HG03521 (cell line): ENCODE measurements at regions not wholly inside any gene's neighbourhood (a gene's known extent, or its start where the extent isn't known, plus 50 kb on each side); places are given as distances from the start of the nearest gene placed in this dataset.

Experiments used
- ATAC-seq: cut with Tn5 transposase; IDR thresholded peaks from one replicate; pipeline ENCODE4 v1.9.1; 2021; ENCODE audit warnings: mild to moderate bottlenecking, moderate library complexity; ENCODE audit not compliant: unreplicated experiment

- ATAC-seq = no peak
These were observed 118.4 kb upstream of the HAAO start for GRCh38 chr2:42910645-42911405.

DNA sequence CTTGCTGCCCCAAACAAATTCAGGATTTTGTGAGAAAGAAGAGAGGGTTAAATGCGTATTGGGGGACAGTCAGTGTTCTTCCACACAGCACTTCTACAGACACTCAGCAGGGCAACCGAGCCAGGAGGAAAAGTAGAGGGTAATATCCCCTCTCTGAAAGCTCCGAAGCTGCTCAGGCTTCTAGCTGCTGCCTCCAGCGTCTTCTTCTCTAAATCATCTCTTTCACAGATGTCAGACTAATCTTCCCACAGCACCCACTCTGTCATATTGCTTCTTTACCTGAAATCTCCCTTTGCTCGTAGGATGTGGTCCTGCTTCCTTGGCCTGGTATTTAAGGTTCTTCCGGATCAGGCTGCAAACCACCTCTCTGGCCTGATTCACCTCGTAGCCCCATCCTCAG, 117.6 kb upstream of the HAAO start:
- ATAC-seq = no peak

DNA sequence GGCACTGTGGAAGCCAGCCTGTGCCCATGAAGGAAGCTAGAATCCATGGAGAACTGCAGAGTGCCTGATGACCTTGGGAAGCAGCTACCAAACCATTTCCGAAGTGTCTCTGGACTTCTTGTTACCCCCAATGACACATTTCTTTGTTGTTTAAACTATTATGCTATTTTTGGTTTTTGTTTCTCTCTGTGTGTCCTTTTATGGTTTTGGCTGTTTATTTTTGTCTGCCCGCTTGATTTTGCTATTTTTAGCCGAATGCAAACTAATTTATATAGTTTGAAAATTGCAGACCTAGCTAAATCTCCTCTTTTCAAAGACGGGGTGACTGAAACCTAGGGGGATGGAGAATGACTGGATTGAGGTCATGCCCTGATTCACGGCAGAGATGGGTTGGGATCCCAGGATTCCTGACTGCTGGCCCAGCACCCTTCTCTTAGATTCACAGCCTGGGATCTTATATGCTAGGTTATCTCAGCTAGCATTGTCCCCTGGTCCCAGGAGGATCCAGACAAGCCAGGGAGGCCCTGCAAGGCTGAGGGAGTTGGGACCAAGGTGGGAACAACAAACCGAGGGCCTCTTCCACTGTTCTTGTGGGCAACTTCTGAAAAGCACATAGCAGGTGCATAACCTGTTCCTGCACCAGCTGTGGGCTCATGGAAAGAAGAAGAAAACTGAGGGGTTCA, 116.3 kb upstream of the HAAO start:
- ATAC-seq = no peak

- ATAC-seq = no peak
These were observed 115.5 kb upstream of the HAAO start for GRCh38 chr2:42907835-42908234.

DNA sequence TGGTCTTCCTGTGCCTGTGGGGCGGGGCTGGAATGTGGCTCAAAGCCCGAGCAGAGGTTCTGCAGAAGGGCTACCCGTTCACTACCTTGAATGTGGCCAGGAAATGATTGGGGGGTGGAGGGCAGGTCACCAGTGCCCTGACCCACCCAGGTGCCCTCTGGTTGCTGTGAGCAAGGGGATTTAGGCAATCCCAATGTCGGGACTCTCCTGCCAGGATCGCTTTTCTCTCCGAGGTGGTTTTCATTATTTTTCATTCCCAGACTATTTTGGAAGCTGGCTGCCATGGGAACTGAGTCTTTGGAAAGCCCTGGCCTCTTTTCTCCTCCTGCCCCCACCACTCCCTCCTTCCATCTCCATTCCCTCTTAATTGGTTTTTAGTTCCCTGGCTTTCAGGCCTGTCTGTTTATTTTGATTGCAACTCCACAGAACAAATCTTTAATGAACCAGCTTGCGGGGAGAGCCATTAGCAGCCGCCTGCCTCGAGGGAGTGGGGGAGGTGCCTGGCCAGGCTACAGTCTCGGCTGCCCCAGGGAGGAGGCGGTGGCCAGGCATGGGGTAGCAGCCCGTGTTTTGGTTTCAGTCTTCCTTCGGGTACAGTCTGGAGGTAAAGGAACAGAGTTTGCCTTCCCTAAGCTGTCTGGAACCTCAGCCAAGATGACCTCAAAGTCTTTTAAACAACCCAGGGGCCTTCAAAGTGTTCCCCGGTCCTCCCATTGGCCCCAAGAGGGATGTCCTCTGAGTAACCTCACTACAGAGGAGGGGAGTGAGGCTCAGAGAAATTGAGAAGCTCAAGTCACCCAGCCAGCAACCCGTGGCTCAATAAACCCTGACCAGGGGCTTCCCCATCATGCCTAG, 114.4 kb upstream of the HAAO start:
- no peak for ATAC-seq

- ATAC-seq = no peak
These were observed 113.8 kb upstream of the HAAO start for GRCh38 chr2:42906111-42906556.

DNA sequence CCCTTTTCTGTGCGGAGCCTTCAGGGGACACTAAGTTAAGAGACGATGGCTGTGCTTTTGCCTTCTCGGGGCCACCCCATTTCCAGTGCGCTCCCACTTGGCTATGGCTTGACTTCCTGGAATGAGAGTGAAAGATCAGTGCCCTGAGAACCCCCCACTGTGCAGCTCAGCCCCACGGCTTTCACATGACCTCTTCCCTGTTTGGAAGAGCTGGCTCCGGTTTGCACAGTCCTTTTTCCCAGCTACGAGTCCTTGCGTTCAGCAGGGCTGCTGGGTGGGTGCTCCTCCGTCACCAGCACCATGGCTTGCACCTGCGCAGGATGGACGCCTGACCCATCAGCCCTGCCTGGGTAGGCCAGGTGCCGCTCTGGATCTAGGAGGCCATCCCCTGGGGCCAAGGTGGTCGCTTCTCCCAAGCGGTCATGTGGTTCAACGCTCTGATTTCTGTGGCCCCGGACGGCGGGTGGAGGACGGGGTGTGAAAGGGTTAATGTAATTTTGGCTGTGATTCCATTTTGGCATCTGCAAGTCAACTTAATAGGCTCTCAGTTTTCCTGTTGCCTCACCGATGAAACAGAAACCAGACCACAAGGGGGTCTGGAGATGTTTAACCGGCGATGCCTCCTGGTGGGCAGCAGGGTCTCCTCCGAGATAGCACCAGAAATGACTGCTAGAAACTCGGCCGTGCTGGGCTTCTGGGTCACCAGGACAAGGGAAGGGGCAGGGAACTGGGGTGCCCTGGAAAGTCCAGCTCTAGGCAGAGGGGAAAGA, 113.1 kb upstream of the HAAO start:
- no peak for ATAC-seq

GRCh38 chr2:42904576-42904876, 112.1 kb upstream of the HAAO start:
- ATAC-seq = no peak

- no peak for ATAC-seq
These were observed 111.6 kb upstream of the HAAO start for GRCh38 chr2:42903821-42904575.

GRCh38 chr2:42902939-42903709, 110.7 kb upstream of the HAAO start:
- ATAC-seq = no peak

GRCh38 chr2:42901076-42901640, 108.8 kb upstream of the HAAO start:
- ATAC-seq = no peak

GRCh38 chr2:42900289-42900891, 108.0 kb upstream of the HAAO start:
- ATAC-seq = no peak

DNA sequence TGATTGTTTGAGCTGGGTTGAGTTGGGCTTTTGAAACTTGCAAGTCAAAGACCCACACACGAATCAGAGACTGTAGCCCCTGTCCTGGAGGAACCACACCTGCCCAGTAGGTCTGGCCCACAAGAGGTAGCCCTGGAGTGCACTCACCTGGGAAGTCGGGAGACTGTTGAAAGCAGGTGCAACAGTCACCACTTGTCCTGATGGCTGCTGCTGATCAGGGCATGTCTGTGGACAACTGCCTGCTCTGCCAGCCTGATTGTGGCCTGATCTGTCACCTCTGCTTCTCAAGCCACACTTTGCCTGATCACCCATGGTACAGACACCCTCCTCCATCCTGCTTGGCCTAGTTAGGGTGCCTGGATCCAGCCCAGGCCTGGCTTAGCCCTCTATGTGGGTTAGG, 105.0 kb upstream of the HAAO start:
- ATAC-seq = no peak

DNA sequence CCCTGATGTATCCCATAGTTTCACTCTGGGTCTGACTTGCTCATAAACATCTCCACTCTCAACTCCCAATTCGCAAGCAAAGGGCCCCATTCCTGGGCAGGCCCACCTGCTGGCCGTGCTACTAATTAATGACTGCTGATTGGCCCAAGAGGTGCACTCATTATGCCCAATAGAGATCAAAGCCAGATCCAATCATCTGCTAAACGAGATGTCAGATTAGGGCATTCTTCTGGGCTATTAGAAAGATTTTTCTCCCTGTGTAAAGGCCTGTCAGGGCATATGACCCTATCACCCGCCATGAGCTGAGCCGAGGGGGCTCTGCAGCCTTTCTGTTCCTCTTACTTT, 103.4 kb upstream of the HAAO start:
- no peak for ATAC-seq

DNA sequence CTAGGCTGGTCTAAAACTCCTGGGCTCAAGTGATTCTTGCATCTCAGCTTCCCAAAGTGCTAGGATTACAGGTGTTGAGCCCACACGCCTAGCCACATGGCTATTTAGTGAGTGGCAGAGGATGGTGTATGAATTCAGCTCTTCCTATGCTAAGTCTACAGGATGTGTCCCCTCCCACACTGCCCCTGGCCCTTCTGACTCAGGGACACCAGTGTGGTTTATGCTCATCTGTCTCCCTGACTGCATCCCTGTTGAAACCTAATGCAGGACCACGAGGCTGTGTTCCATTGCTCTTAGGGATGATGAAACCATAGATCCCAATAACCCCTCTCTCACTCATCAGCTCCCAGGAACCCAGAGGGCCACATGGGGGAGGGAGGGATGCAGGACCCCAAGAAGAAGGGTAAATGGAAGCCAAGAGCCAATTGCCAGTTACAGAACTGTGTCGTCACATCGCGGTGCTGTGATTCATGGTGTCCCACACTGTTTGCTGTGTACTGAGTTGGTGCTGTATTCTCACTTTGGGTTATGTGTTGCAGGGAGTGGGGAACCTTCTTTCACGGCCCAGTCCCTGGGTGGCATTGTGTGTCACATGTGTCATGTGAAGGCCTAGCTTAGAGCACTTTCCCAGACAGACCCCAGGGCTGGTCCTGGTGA, 102.9 kb upstream of the HAAO start:
- no peak for ATAC-seq

GRCh38 chr2:42893047-42893758, 100.8 kb upstream of the HAAO start:
- ATAC-seq = no peak

- ATAC-seq = no peak
These were observed 98.5 kb upstream of the HAAO start for GRCh38 chr2:42890791-42891355.
